HG02798 (cell line): ENCODE measurements at regions not wholly inside any gene's neighbourhood (a gene's known extent, or its start where the extent isn't known, plus 50 kb on each side); places are given as distances from the start of the nearest gene placed in this dataset.

Source experiments
- ATAC-seq: cut with Tn5 transposase; IDR thresholded peaks from one replicate; pipeline ENCODE4 v1.9.1; 2021; ENCODE audit warnings: mild to moderate bottlenecking; ENCODE audit not compliant: unreplicated experiment, poor library complexity

GRCh38 chr2:198731842-198732399 lies 725.8 kb downstream of the SATB2 start:
- no peak for ATAC-seq

- no peak for ATAC-seq
Measured at GRCh38 chr2:198720266-198720665, 737.5 kb downstream of the SATB2 start.

- ATAC-seq: no peak
Measured at GRCh38 chr2:198717451-198717850, 740.3 kb downstream of the SATB2 start.

- no peak for ATAC-seq
Measured at GRCh38 chr2:198715302-198715835, 742.4 kb downstream of the SATB2 start.

GRCh38 chr2:198712485-198712884 lies 745.3 kb downstream of the SATB2 start:
- no peak for ATAC-seq

- ATAC-seq: no peak
Measured at GRCh38 chr2:198711484-198711883, 746.3 kb downstream of the SATB2 start.

GRCh38 chr2:198710562-198710961 lies 747.2 kb downstream of the SATB2 start:
- ATAC-seq: no peak

- no peak for ATAC-seq
Measured at GRCh38 chr2:198706476-198707082, 751.2 kb downstream of the SATB2 start.

- no peak for ATAC-seq
Measured at GRCh38 chr2:198703281-198703680, 754.5 kb downstream of the SATB2 start.

GRCh38 chr2:198702796-198703195 lies 754.9 kb downstream of the SATB2 start:
- no peak for ATAC-seq

GRCh38 chr2:198701481-198701880 lies 756.3 kb downstream of the SATB2 start:
- no peak for ATAC-seq

GRCh38 chr2:198700319-198700718 lies 757.4 kb downstream of the SATB2 start:
- ATAC-seq: peak; percentile 35

GRCh38 chr2:198698230-198698629 lies 759.5 kb downstream of the SATB2 start:
- ATAC-seq: no peak

GRCh38 chr2:198697794-198698193 lies 759.9 kb downstream of the SATB2 start:
- no peak for ATAC-seq

- ATAC-seq: no peak
Measured at GRCh38 chr2:198697218-198697617, 760.5 kb downstream of the SATB2 start.

GRCh38 chr2:198695879-198696278 lies 761.9 kb downstream of the SATB2 start:
- no peak for ATAC-seq

- ATAC-seq: no peak
Measured at GRCh38 chr2:198692907-198693510, 764.7 kb downstream of the SATB2 start.

GRCh38 chr2:198691236-198691635 lies 766.5 kb downstream of the SATB2 start:
- no peak for ATAC-seq

- no peak for ATAC-seq
Measured at GRCh38 chr2:198664321-198664720, 793.4 kb downstream of the SATB2 start.

GRCh38 chr2:198662905-198663304 lies 794.8 kb downstream of the SATB2 start:
- ATAC-seq: no peak

GRCh38 chr2:198660501-198660900 lies 797.2 kb downstream of the SATB2 start:
- no peak for ATAC-seq
